Colonic mucosa (tissue), 4 donors: ENCODE measurements at regions not wholly inside any gene's neighbourhood (a gene's known extent, or its start where the extent isn't known, plus 50 kb on each side); places are given as distances from the start of the nearest gene placed in this dataset.

Experiments used
- DNase-seq: peaks from one replicate; pipeline ENCODE4 v3.0.0-alpha.2; 2020
- H3K27ac ChIP-seq: fragments of 200-600 bp; one replicate; pipeline ENCODE4 v1.8.0; 2021
- H3K27me3 ChIP-seq: fragments of 200-600 bp; one replicate; pipeline ENCODE4 v1.8.0; 2021
- H3K36me3 ChIP-seq: fragments of 200-600 bp; one replicate; pipeline ENCODE4 v1.8.0; 2021
- H3K4me1 ChIP-seq: fragments of 200-600 bp; one replicate; pipeline ENCODE4 v1.8.0; 2021; ENCODE audit warnings: mild to moderate bottlenecking
- H3K4me3 ChIP-seq: fragments of 200-600 bp; one replicate; pipeline ENCODE4 v1.8.0; 2021
- H3K9ac ChIP-seq, 2 donors: one replicate each; pipeline ENCODE4 v1.7.0; 2013; ENCODE audit warnings: control low read depth in 2 of 2, low read depth in 2 of 2, low read length in 2 of 2
- H3K9me3 ChIP-seq: fragments of 200-600 bp; one replicate; pipeline ENCODE4 v1.8.0; 2021
- CTCF ChIP-seq: fragments of 200-600 bp; IDR thresholded peaks from one replicate; pipeline ENCODE4 v1.8.0; 2022; ENCODE audit warnings: antibody characterized with exemption, mild to moderate bottlenecking
- intact Hi-C: fragments of 100-400 bp; cut with DNase I; formaldehyde crosslinking; loops from one replicate; pipeline ENCODE4 v1.14.1; 2022
- donor health status: healthy.
- donor health status: DM: no; HTN: no; CAD: no.
- donor health status: DM: no; HTN: no; CAD: no.

GRCh38 chr18:41459656-41460055, 495.4 kb upstream of the PIK3C3 start:
- intact Hi-C loops: no loop called here
- DNase-seq: no peak
- Histone ChIP-seq H3K27ac (no peak overlapping the region), H3K9ac (no peak overlapping the region), H3K4me1 (no peaks in the 10 kb centered on the region), H3K4me3 (no peak overlapping the region), H3K9me3 (no peaks in the 10 kb centered on the region), H3K27me3 (no peaks in the 10 kb centered on the region), H3K36me3 (no peaks in the 10 kb centered on the region)
- no peak for TF ChIP-seq CTCF

- Histone ChIP-seq H3K4me1 (no peaks in the 10 kb centered on the region), H3K4me3 (no peak overlapping the region), H3K9me3 (no peaks in the 10 kb centered on the region), H3K36me3 (no peaks in the 10 kb centered on the region), H3K9ac (no peak overlapping the region), H3K27me3 (no peaks in the 10 kb centered on the region), H3K27ac (no peak overlapping the region)
- intact Hi-C loops: no loop called here
- no peak for DNase-seq
- no peak for TF ChIP-seq CTCF
Measured at GRCh38 chr18:41458376-41458775, 496.7 kb upstream of the PIK3C3 start.

GRCh38 chr18:41457765-41458326, 497.2 kb upstream of the PIK3C3 start:
- intact Hi-C loops: no loop called here
- Histone ChIP-seq H3K4me3 (no peak overlapping the region), H3K36me3 (no peaks in the 10 kb centered on the region), H3K9ac (no peak overlapping the region), H3K4me1 (no peaks in the 10 kb centered on the region), H3K9me3 (no peaks in the 10 kb centered on the region), H3K27ac (no peak overlapping the region), H3K27me3 (no peaks in the 10 kb centered on the region)
- no peak for DNase-seq
- no peak for TF ChIP-seq CTCF

- no peak for DNase-seq
- H3K36me3 ChIP-seq: no peaks in the 10 kb centered on the region
- H3K9ac ChIP-seq: no peak overlapping the region
- TF ChIP-seq CTCF: no peak
- H3K4me3 ChIP-seq: no peak overlapping the region
- no peaks in the 10 kb centered on the region for H3K4me1 ChIP-seq
- H3K27ac ChIP-seq: no peak overlapping the region
- no peaks in the 10 kb centered on the region for H3K9me3 ChIP-seq
- no peaks in the 10 kb centered on the region for H3K27me3 ChIP-seq
- intact Hi-C loops: no loop called here
Measured at GRCh38 chr18:41456831-41457230, 498.2 kb upstream of the PIK3C3 start.

GRCh38 chr18:41449612-41450011, 505.4 kb upstream of the PIK3C3 start:
- DNase-seq: no peak
- TF ChIP-seq CTCF: no peak
- H3K27ac ChIP-seq: no peak overlapping the region
- H3K4me3 ChIP-seq: no peak overlapping the region
- no peaks in the 10 kb centered on the region for H3K4me1 ChIP-seq
- H3K9me3 ChIP-seq: no peaks in the 10 kb centered on the region
- no peaks in the 10 kb centered on the region for H3K36me3 ChIP-seq
- H3K27me3 ChIP-seq: no peaks in the 10 kb centered on the region
- intact Hi-C loops: no loop called here
- H3K9ac ChIP-seq: no peak overlapping the region
